Cardiac muscle cell (in vitro differentiated cells and primary cell): ENCODE measurements at regions not wholly inside any gene's neighbourhood (a gene's known extent, or its start where the extent isn't known, plus 50 kb on each side); places are given as distances from the start of the nearest gene placed in this dataset.
"Not testable (repeated sequence)": the region's sequence is repeated elsewhere in the genome, so short reads cannot be mapped to it uniquely, and the experiment has no call there.

ENCODE experiments used
- DNase-seq, 2 donors: peaks; one replicate each; pipeline versions ENCODE4 v3.0.0 to v3.0.0-alpha.2; 2010 to 2017; ENCODE audit warnings: low read depth in 1 of 2, low spot score in 1 of 2
- H3K27ac ChIP-seq: fragments of 200-600 bp; sonication (generic); 2 replicates; pipeline ENCODE4 v1.5.1; 2016
- H3K27me3 ChIP-seq: fragments of 200-600 bp; sonication (generic); 2 replicates; pipeline ENCODE4 v1.6.0; 2016; ENCODE audit warnings: control low read depth
- H3K36me3 ChIP-seq: fragments of 200-600 bp; sonication (generic); 2 replicates; pipeline ENCODE4 v1.5.1; 2016; ENCODE audit warnings: control low read depth
- H3K4me1 ChIP-seq: fragments of 200-600 bp; sonication (generic); 2 replicates; pipeline ENCODE4 v1.8.1; 2017; ENCODE audit warnings: low read depth, mild to moderate bottlenecking, mixed run types
- H3K4me3 ChIP-seq: fragments of 200-600 bp; sonication (generic); 2 replicates; pipeline ENCODE4 v1.5.1; 2016; ENCODE audit warnings: mild to moderate bottlenecking
- H3K9me3 ChIP-seq: fragments of 200-600 bp; sonication (generic); 2 replicates; pipeline ENCODE4 v1.5.1; 2017; ENCODE audit warnings: low read depth, mild to moderate bottlenecking, control low read depth

DNA sequence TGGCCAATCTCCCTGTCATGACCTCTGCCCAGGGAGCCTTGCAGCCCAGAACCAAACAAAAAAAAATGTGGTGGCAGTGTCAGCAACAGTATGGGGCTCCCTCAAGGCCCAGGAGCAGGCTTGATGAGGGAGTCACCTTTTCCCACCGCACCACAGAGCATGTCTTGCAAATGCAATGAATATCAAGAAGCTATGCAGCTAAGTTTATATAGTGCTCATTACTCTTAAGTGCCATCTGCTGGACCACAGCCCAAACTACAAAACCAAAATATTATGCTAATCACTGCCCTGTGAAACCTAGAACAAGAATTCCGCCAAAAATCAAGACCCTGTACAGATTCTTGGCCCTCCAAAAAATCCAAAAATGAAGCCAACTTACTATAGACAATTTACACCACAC lies 65.9 kb downstream of the PABPC5 start:
- not testable (repeated sequence) for H3K36me3 ChIP-seq, H3K4me3 ChIP-seq, H3K27me3 ChIP-seq, H3K9me3 ChIP-seq, H3K4me1 ChIP-seq, H3K27ac ChIP-seq
- peak in 1 of 2 donors; percentile 15 for DNase-seq

DNA sequence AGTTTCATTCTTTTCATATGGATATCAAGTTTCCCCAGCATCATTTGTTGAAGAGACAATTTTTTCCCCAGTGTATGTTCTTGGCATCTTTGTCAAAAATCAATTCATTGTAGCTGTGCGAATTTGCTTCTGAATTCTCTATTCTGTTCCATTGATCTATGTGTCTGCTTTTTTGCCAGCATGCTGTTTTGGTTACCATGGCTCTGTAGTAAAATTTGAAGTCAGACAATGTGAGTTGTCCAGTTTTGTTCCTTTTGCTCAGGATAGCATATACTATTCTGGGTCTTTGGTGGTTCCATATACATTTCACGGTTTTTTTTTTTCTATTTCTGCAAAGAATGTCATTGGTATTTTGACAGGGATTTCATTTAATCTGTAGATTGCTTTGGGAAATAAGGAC lies 95.6 kb downstream of the PABPC5 start:
- not testable (repeated sequence) for H3K4me3 ChIP-seq, DNase-seq, H3K4me1 ChIP-seq, H3K36me3 ChIP-seq, H3K27me3 ChIP-seq, H3K9me3 ChIP-seq, H3K27ac ChIP-seq

DNA sequence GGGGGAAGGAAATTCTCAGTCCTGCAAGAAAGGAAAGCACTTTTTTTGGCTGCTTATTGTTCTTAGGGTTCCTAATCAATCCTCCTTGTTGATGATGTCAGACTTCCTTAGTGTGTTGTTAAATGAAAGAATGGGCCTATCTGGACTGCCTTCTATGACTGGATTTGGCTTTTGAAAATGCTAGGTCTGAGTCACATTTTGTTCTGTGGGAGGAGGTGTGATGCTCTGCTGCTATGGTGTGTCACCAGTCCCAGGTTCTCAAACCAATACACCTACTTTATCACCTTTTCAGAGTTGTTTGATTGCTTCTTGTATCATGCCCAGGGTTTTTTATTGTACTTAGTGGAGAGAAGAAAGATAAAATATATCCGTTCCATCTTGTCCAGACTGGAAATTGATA lies 128.5 kb downstream of the PABPC5 start:
- not testable (repeated sequence) for H3K27ac ChIP-seq, H3K27me3 ChIP-seq, H3K4me1 ChIP-seq, H3K36me3 ChIP-seq, H3K9me3 ChIP-seq, H3K4me3 ChIP-seq, DNase-seq
